ENCODE measurements at regions not wholly inside any gene's neighbourhood (a gene's known extent, or its start where the extent isn't known, plus 50 kb on each side); places are given as distances from the start of the nearest gene placed in this dataset.

GRCh38 chr20:22159276-22159675 lies 425.1 kb downstream of the FOXA2 start:
- Histone ChIP-seq H3K36me3 (ENCODE audit: control insufficient read depth in 2 of 3, insufficient read depth in 3 of 3, low read length in 3 of 3) (no peaks in the 10 kb centered on the region), H3K4me1 (ENCODE audit: control insufficient read depth in 2 of 3, insufficient read depth in 2 of 3, low read depth in 1 of 3, low read length in 3 of 3) (no peaks in the 10 kb centered on the region), H3K9me3 (ENCODE audit: control insufficient read depth in 2 of 3, insufficient read depth in 1 of 3, low read length in 3 of 3) (no peaks in the 10 kb centered on the region), H3K27ac (ENCODE audit: low read depth in 2 of 2, low read length in 2 of 2) (no peak overlapping the region), H3K4me3 (ENCODE audit: low read length in 3 of 3) (no peak overlapping the region), H3K27me3 (ENCODE audit: control insufficient read depth, insufficient read depth, low read length) (no peaks in the 10 kb centered on the region), H3K9ac (ENCODE audit: low read length in 3 of 3) (no peak overlapping the region)
- no peak for TF ChIP-seq CTCF (IDR thresholded peaks at IDR 0.05; ENCODE audit: borderline replicate concordance, extremely low read depth, insufficient read depth)
- intact Hi-C loops (cut with DNase I) = no loop called here
- DNase-seq = no peak
- FAIRE-seq = no peak

- no peak for TF ChIP-seq CTCF (IDR thresholded peaks at IDR 0.05; ENCODE audit: borderline replicate concordance, extremely low read depth, insufficient read depth)
- Histone ChIP-seq H3K36me3 (ENCODE audit: control insufficient read depth in 2 of 3, insufficient read depth in 3 of 3, low read length in 3 of 3) (no peaks in the 10 kb centered on the region), H3K4me1 (ENCODE audit: control insufficient read depth in 2 of 3, insufficient read depth in 2 of 3, low read depth in 1 of 3, low read length in 3 of 3) (no peaks in the 10 kb centered on the region), H3K9ac (ENCODE audit: low read length in 3 of 3) (no peak overlapping the region), H3K4me3 (ENCODE audit: low read length in 3 of 3) (no peak overlapping the region), H3K27me3 (ENCODE audit: control insufficient read depth, insufficient read depth, low read length) (no peaks in the 10 kb centered on the region), H3K9me3 (ENCODE audit: control insufficient read depth in 2 of 3, insufficient read depth in 1 of 3, low read length in 3 of 3) (peaks cover 0 to 12% (median 3%) of the 10 kb centered on the region in 3 donors), H3K27ac (ENCODE audit: low read depth in 2 of 2, low read length in 2 of 2) (no peak overlapping the region)
- DNase-seq (no peak), FAIRE-seq (no peak)
- intact Hi-C loops (cut with DNase I) = no loop called here
Measured at GRCh38 chr20:22127587-22127986, 422.1 kb downstream of the PAX1 start.

GRCh38 chr20:22106308-22106938 lies 401.0 kb downstream of the PAX1 start:
- intact Hi-C loops (cut with DNase I) = no loop called here
- DNase-seq = peak in 2 of 5 donors; percentile 63 to 74

More at GRCh38 chr20:22106308-22106938, 401.0 kb downstream of the PAX1 start:
- Histone ChIP-seq H3K9ac (ENCODE audit: low read length in 3 of 3) (no peak overlapping the region), H3K36me3 (ENCODE audit: control insufficient read depth in 2 of 3, insufficient read depth in 3 of 3, low read length in 3 of 3) (no peaks in the 10 kb centered on the region), H3K9me3 (ENCODE audit: control insufficient read depth in 2 of 3, insufficient read depth in 1 of 3, low read length in 3 of 3) (no peaks in the 10 kb centered on the region), H3K27ac (ENCODE audit: low read depth in 2 of 2, low read length in 2 of 2) (no peak overlapping the region), H3K4me3 (ENCODE audit: low read length in 3 of 3) (no peak overlapping the region), H3K4me1 (ENCODE audit: control insufficient read depth in 2 of 3, insufficient read depth in 2 of 3, low read depth in 1 of 3, low read length in 3 of 3) (no peaks in the 10 kb centered on the region), H3K27me3 (ENCODE audit: control insufficient read depth, insufficient read depth, low read length) (no peaks in the 10 kb centered on the region)
- peak; percentile 46 for TF ChIP-seq CTCF (IDR thresholded peaks at IDR 0.05; ENCODE audit: borderline replicate concordance, extremely low read depth, insufficient read depth)
- peak; percentile 11 for FAIRE-seq
